Mesendoderm (in vitro differentiated cells): ENCODE measurements at regions not wholly inside any gene's neighbourhood (a gene's known extent, or its start where the extent isn't known, plus 50 kb on each side); places are given as distances from the start of the nearest gene placed in this dataset.

ENCODE experiments used
- DNase-seq: peaks from one replicate; pipeline ENCODE4 v3.0.0; 2013
- H2AK5ac ChIP-seq: 2 replicates; pipeline ENCODE4 v1.6.1; 2013; ENCODE audit warnings: low read length, inconsistent platforms
- H2BK120ac ChIP-seq: 2 replicates; pipeline ENCODE4 v1.6.1; 2013; ENCODE audit warnings: low read depth, mild to moderate bottlenecking, low read length, moderate library complexity, mixed read lengths
- H2BK15ac ChIP-seq: replicated peaks from 2 replicates; pipeline ENCODE4 v1.6.1; 2013; ENCODE audit warnings: low read depth, mild to moderate bottlenecking, moderate library complexity
- H2BK5ac ChIP-seq: 2 replicates; pipeline ENCODE4 v1.6.1; 2013; ENCODE audit warnings: low read length, inconsistent platforms
- H3K18ac ChIP-seq: 2 replicates; pipeline ENCODE4 v1.6.1; 2013; ENCODE audit warnings: mild to moderate bottlenecking, low read length, mixed read lengths
- H3K23ac ChIP-seq: one replicate; pipeline ENCODE4 v1.6.1; 2013; ENCODE audit warnings: low read length
- H3K27ac ChIP-seq: 2 replicates; pipeline ENCODE4 v1.5.1; 2013; ENCODE audit warnings: low read depth, mild to moderate bottlenecking, inconsistent platforms, low read length, moderate library complexity
- H3K27me3 ChIP-seq: 2 replicates; pipeline ENCODE4 v1.6.1; 2013; ENCODE audit warnings: low read length, control low read depth, mild to moderate bottlenecking, inconsistent platforms; ENCODE audit not compliant: insufficient read depth, poor library complexity
- H3K36me3 ChIP-seq: 2 replicates; pipeline ENCODE4 v1.6.1; 2013; ENCODE audit warnings: low read length, inconsistent platforms; ENCODE audit not compliant: control insufficient read depth, insufficient read depth
- H3K4ac ChIP-seq: one replicate; pipeline ENCODE4 v1.6.1; 2013; ENCODE audit warnings: low read depth, mild to moderate bottlenecking, low read length, moderate library complexity
- H3K4me1 ChIP-seq: 2 replicates; pipeline ENCODE4 v1.6.1; 2013; ENCODE audit warnings: low read depth, low read length, inconsistent platforms; ENCODE audit not compliant: control insufficient read depth
- H3K4me2 ChIP-seq: 2 replicates; pipeline ENCODE4 v1.6.1; 2013; ENCODE audit warnings: low read length
- H3K4me3 ChIP-seq: 2 replicates; pipeline ENCODE4 v1.5.1; 2013; ENCODE audit warnings: mild to moderate bottlenecking, low read length
- H3K56ac ChIP-seq: one replicate; pipeline ENCODE4 v1.6.1; 2013; ENCODE audit warnings: low read length
- H3K79me1 ChIP-seq: 2 replicates; pipeline ENCODE4 v1.6.1; 2013; ENCODE audit warnings: low read length, inconsistent platforms
- H3K79me2 ChIP-seq: 2 replicates; pipeline ENCODE4 v1.6.1; 2013; ENCODE audit warnings: mild to moderate bottlenecking, low read length; ENCODE audit not compliant: control insufficient read depth, insufficient read depth
- H3K9ac ChIP-seq: 2 replicates; pipeline ENCODE4 v1.6.1; 2013; ENCODE audit warnings: low read length, inconsistent platforms
- H4K5ac ChIP-seq: one replicate; pipeline ENCODE4 v1.6.1; 2013; ENCODE audit warnings: low read length
- H4K8ac ChIP-seq: one replicate; pipeline ENCODE4 v1.6.1; 2013; ENCODE audit warnings: low read depth, mild to moderate bottlenecking, control low read depth, low read length, moderate library complexity
- WGBS: extraction: QIAGEN DNeasy Blood & Tissue Kit; methylation state at CpG from one replicate; pipeline ENCODE4 v1.1.7; 2013; ENCODE audit warnings: low lambda C conversion rate, missing lambda C conversion rate; ENCODE audit not compliant: insufficient coverage; ENCODE audit errors: extremely low coverage; 5-methylcytosine and 5-hydroxymethylcytosine counted together

DNA sequence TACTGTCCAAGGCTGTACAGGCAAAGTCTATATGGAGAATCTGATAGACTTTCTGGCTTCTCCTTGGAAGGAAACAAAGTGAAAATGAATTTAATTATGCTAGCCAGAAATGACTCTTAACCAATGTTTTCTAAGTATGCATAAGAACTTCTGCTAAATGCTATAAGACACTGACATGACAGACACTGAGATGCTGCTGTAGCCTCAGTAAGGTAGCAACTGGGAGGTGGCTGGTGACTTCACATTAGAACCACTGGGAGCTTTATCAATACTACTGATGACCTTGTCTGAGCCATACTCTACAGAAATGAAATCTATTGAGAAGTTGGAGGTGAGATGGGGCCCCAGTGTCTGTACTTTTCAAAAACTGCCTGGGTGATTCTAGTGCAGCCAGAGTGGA is 188.6 kb downstream of the ZNF365 start:
- no peak overlapping the region for H3K18ac ChIP-seq
- H3K79me2 ChIP-seq: no peaks in the 10 kb centered on the region
- no peaks in the 10 kb centered on the region for H3K4me1 ChIP-seq
- no peak overlapping the region for H3K9ac ChIP-seq
- no peak overlapping the region for H3K4me2 ChIP-seq
- H3K27ac ChIP-seq: no peak overlapping the region
- no peak overlapping the region for H4K8ac ChIP-seq
- no peaks in the 10 kb centered on the region for H3K36me3 ChIP-seq
- no peaks in the 10 kb centered on the region for H3K79me1 ChIP-seq
- no peak overlapping the region for H4K5ac ChIP-seq
- peaks cover 2% of the 10 kb centered on the region for H3K27me3 ChIP-seq
- no peak overlapping the region for H3K4me3 ChIP-seq
- H2BK15ac ChIP-seq: no peak overlapping the region
- H2AK5ac ChIP-seq: no peak overlapping the region
- no peak overlapping the region for H3K23ac ChIP-seq
- H2BK5ac ChIP-seq: no peak overlapping the region
- no peak for DNase-seq
- H2BK120ac ChIP-seq: no peak overlapping the region
- no peak overlapping the region for H3K56ac ChIP-seq
- H3K4ac ChIP-seq: no peak overlapping the region

DNA sequence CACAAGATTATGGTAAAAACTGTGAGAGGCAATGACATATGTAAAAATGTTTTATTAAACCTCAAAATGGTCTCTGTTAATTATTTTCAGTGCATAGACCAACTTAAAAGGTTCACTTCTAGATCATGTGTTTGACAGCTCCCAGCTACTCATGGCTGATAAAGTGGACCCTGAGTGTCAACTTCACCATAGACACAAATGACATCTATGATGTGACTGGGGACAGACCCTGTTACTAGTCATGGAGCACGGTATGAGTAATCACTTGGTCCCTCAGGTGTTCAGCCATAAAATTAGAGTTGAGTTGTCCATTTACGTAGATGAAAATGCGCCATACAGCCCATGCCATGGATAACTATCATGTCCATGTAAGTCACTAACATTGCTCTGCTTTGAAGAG is 199.8 kb downstream of the ZNF365 start:
- DNase-seq: no peak
- Histone ChIP-seq H3K36me3 (no peaks in the 10 kb centered on the region), H3K4me3 (no peak overlapping the region), H2AK5ac (no peak overlapping the region), H3K27me3 (no peaks in the 10 kb centered on the region), H4K5ac (no peak overlapping the region), H2BK120ac (no peak overlapping the region), H3K79me2 (no peaks in the 10 kb centered on the region), H3K4me1 (no peaks in the 10 kb centered on the region), H2BK5ac (no peak overlapping the region), H2BK15ac (no peak overlapping the region), H4K8ac (no peak overlapping the region), H3K18ac (no peak overlapping the region), H3K4me2 (no peak overlapping the region), H3K79me1 (no peaks in the 10 kb centered on the region), H3K23ac (no peak overlapping the region), H3K56ac (no peak overlapping the region), H3K27ac (no peak overlapping the region), H3K9ac (no peak overlapping the region), H3K4ac (no peak overlapping the region)
- no CpG with 5 or more reads among the region's 3 CpGs for WGBS

DNA sequence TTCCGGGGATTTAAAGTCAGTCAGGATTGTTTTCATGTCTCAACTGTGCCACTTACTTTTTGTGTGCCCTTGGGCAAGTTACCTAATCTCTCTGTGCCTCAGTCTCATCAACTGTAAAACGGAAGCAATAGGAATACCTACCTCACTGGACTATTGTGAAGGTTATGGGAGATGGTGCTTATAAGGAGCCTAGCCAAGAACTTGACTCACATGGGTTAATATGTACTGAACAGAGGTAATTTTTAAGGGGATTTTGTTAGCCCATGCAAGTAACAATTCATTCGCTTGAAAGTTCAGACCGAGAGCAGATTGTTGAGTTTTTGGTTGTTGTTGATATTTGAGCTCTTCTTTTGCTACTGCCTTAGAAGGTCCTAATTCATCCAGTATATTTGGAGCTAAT is 202.9 kb downstream of the ZNF365 start:
- Histone ChIP-seq H3K4me1 (no peaks in the 10 kb centered on the region), H3K18ac (no peak overlapping the region), H4K8ac (no peak overlapping the region), H3K36me3 (no peaks in the 10 kb centered on the region), H2AK5ac (no peak overlapping the region), H3K56ac (no peak overlapping the region), H3K79me2 (no peaks in the 10 kb centered on the region), H3K27ac (no peak overlapping the region), H3K4me2 (no peak overlapping the region), H3K23ac (no peak overlapping the region), H3K4ac (no peak overlapping the region), H2BK120ac (no peak overlapping the region), H3K27me3 (no peaks in the 10 kb centered on the region), H3K79me1 (no peaks in the 10 kb centered on the region), H3K4me3 (no peak overlapping the region), H2BK5ac (no peak overlapping the region), H4K5ac (no peak overlapping the region), H3K9ac (no peak overlapping the region), H2BK15ac (no peak overlapping the region)
- no peak for DNase-seq
- no CpG with 5 or more reads among the region's 4 CpGs for WGBS

DNA sequence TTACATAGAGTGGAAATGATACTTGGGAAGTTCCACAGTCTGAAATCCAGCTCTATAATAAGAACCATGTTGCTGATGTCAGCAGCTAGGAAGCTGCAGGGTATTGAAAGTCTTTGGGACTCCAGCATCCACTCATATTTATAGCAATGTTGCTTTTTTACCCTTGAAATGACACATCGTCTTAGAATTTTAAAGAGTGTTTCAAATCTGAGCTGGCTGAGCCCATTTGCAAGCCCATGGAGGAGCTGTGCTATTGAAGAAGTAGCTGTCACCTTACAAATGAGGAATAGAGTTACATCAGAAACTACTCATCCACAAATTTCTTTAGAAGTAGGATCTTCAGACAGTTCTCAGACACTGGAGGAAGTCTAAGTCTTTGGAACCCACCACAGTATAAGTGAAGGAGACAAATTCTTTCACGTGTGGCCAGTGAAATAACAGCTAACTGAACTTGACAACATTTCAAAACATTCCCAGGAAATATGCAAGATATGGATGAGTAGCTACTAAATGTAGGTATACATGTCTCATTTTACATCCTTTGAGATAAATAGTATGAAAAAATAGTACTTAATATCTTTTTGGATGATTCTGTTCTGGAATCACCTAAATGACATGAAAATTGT is 203.6 kb downstream of the ZNF365 start:
- no peak overlapping the region for H3K18ac ChIP-seq
- H3K9ac ChIP-seq: no peak overlapping the region
- H3K4me2 ChIP-seq: no peak overlapping the region
- H3K27ac ChIP-seq: no peak overlapping the region
- H3K79me1 ChIP-seq: no peaks in the 10 kb centered on the region
- no peak overlapping the region for H3K4me3 ChIP-seq
- H3K23ac ChIP-seq: no peak overlapping the region
- no CpG with 5 or more reads among the region's 2 CpGs for WGBS
- no peak overlapping the region for H2AK5ac ChIP-seq
- no peak for DNase-seq
- no peak overlapping the region for H2BK15ac ChIP-seq
- H3K4ac ChIP-seq: no peak overlapping the region
- H3K56ac ChIP-seq: no peak overlapping the region
- H3K4me1 ChIP-seq: no peaks in the 10 kb centered on the region
- no peaks in the 10 kb centered on the region for H3K36me3 ChIP-seq
- no peaks in the 10 kb centered on the region for H3K79me2 ChIP-seq
- no peaks in the 10 kb centered on the region for H3K27me3 ChIP-seq
- no peak overlapping the region for H4K8ac ChIP-seq
- H2BK5ac ChIP-seq: no peak overlapping the region
- no peak overlapping the region for H4K5ac ChIP-seq
- no peak overlapping the region for H2BK120ac ChIP-seq

DNA sequence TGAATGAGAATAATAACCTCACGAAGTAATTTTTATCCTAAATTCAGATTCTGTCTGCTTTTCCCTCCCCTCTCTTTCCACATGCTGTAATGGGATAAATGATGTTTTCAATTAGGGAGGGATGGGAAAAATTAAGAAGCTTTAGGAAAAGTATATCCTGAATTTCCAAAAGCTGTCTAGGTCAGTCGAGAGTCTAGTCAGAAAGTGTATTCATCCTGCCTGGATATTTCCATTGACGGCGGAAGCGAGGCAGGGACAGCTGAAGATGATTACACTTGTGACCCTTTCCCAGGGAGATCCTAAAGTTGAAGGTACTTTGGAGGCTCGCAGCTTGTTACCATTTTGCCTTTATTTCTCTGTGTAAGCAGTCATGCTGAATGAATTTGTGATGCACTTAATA is 204.1 kb downstream of the ZNF365 start:
- H2BK15ac ChIP-seq: no peak overlapping the region
- no peaks in the 10 kb centered on the region for H3K27me3 ChIP-seq
- no peaks in the 10 kb centered on the region for H3K4me1 ChIP-seq
- no peak for DNase-seq
- H3K56ac ChIP-seq: no peak overlapping the region
- H3K79me1 ChIP-seq: no peaks in the 10 kb centered on the region
- no peak overlapping the region for H3K27ac ChIP-seq
- no peak overlapping the region for H3K4me2 ChIP-seq
- no peak overlapping the region for H2BK120ac ChIP-seq
- no peaks in the 10 kb centered on the region for H3K79me2 ChIP-seq
- H4K5ac ChIP-seq: no peak overlapping the region
- no peak overlapping the region for H3K9ac ChIP-seq
- no peak overlapping the region for H4K8ac ChIP-seq
- no peak overlapping the region for H2AK5ac ChIP-seq
- no peak overlapping the region for H3K4ac ChIP-seq
- no peak overlapping the region for H3K23ac ChIP-seq
- no peaks in the 10 kb centered on the region for H3K36me3 ChIP-seq
- H3K18ac ChIP-seq: no peak overlapping the region
- no peak overlapping the region for H2BK5ac ChIP-seq
- H3K4me3 ChIP-seq: no peak overlapping the region
- no CpG with 5 or more reads among the region's 6 CpGs for WGBS

DNA sequence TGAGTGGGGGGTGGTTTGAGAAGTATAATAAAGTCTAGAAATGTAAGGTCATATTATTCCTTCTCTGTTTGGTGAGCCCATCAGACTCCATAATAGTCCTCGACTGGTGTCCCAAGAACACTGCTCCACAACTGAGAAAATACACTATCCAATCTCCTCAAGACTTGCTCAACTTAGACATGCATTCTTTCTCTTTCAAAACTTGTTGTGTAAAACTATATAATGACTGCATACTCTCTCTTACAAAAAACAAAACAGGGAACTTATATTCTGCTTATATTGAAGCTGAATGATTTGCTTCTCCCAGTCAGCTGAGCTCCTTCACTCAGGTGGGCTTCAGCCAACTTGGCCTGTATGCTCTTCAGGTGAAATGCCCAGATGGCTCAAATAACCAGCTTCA is 204.7 kb downstream of the ZNF365 start:
- Histone ChIP-seq H3K56ac (no peak overlapping the region), H3K4me3 (no peak overlapping the region), H3K18ac (no peak overlapping the region), H3K9ac (no peak overlapping the region), H3K27ac (no peak overlapping the region), H2BK120ac (no peak overlapping the region), H3K4me1 (no peaks in the 10 kb centered on the region), H3K4ac (no peak overlapping the region), H2BK5ac (no peak overlapping the region), H2AK5ac (no peak overlapping the region), H3K27me3 (no peaks in the 10 kb centered on the region), H2BK15ac (no peak overlapping the region), H3K36me3 (no peaks in the 10 kb centered on the region), H3K4me2 (no peak overlapping the region), H3K23ac (no peak overlapping the region), H4K8ac (no peak overlapping the region), H3K79me2 (no peaks in the 10 kb centered on the region), H4K5ac (no peak overlapping the region), H3K79me1 (no peaks in the 10 kb centered on the region)
- DNase-seq: no peak
- WGBS: no CpG with 5 or more reads among the region's 1 CpG
